OCI-M2 (cell line): ENCODE measurements at regions not wholly inside any gene's neighbourhood (a gene's known extent, or its start where the extent isn't known, plus 50 kb on each side); places are given as distances from the start of the nearest gene placed in this dataset.

Experiments used
- DNase-seq: peaks from one replicate; lab custom pipeline; 2025; ENCODE audit not compliant: unreplicated experiment; lab: John Stamatoyannopoulos, UW

DNA sequence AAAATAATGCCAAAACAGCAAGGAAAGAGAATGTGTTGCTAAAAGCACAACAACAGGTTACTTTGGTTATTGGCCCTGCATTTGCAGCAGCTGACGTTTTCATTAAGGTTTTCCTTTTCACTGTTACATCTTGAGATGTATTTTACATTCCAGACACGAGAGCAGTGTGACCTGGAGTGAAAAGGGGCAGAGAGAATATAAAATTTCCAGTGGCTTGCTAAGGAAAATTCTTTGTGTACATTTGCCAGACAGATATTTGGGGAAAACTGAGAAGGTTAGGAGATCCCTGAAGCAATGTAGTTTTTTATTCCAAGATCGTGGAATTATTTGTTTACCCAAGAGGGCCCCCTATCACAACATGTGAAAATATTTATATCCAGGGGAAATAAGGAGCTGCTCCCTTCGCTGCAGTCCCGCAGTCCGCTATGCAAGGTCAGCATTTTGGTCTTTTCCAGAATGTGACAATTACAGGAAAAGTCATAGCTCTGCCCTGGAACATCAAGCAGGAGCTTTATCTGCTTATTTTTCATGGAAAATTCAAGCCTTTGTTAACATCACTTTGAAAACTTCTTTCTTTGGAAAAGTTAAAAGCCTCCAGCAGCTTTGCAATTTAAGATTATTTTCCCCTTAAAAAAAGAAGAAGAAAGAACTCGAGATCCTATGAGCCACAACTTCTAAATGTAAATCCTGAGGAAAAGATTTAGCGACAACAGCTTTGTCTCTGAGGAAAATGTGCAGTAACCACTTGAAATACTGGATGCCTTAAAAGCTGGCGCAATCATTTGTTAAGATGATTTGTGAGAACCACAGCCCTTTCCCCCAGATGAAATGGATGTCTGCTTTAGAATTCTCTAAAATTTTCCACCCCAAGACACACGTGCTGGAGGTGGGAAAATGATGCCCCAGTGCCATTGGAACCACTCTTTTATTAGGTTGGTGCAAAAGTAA is 256.4 kb upstream of the TPM1 start:
- DNase-seq = no peak

DNA sequence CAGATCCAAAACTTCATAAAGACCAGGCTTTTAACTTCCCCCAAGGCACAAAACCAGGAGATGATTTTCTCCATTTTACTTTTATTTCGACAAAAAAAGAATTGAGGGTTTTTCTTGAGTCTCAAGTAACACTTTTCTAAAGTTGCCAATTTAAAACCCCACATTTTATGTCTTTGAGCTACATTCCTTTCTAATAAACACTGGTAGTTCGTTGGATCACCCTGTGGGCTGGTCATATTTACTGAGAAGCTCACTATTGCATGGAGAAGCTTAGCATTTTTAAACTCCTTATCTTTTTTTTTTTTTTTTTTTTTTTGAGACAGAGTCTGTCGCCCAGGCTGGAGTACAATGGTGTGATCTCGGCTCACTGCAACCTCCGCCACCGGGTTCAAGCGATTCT is 255.1 kb upstream of the TPM1 start:
- no peak for DNase-seq

DNA sequence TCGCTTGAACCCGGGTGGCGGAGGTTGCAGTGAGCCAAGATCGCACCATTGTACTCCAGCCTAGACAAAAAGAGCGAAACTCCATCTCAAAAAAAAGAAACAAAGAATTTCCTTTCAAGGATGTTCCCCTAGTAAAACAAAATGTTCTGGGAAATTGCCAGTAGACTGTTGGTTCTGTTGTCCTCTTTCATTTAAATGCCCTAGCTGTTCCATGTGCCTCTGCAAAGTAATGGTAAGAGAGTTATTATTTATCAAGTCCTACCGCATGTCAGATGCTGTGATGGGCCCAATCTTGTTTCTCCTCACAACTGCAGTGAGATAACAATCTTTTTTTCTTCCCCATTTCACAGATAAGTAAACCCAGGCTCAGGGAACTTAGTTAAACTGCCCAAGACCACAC is 254.3 kb upstream of the TPM1 start:
- DNase-seq = no peak

DNA sequence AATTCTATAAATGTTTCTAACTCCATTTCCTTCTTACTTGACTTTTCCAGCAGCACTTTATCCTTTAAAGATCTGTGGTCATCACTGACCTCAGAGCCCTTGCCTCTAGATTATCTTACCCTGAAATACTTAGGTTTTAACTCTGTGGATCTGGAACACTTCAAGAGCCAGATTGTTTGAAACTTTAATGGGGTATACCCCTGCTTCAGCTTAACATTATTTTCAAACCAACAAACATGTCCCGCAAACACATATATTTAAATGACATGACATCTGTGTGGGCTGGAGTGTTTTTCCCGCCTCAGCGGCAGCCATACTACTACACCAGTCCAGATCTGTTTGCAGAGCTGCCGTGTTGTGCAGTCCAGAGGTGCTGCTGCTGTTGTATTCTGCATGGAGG is 252.0 kb upstream of the TPM1 start:
- no peak for DNase-seq

DNA sequence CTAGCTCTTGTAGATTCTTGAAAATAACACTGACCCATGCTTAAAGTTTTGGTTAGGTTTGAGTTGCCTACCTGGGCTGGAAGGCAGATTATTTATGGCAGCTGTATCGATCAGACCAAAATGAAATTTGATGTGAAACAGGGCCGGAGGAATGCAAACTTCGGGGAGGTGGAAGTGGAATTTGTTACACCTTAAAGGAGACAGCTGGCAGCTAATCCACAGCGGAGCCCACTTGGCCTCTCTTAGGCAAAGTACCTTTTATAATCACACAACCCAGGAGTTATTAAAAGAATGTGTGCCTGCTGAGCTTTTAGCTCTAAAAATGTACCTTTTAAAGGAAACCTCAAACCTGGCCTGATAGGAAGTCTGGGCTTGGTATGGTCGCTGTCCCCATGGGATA is 250.9 kb upstream of the TPM1 start:
- DNase-seq = no peak

DNA sequence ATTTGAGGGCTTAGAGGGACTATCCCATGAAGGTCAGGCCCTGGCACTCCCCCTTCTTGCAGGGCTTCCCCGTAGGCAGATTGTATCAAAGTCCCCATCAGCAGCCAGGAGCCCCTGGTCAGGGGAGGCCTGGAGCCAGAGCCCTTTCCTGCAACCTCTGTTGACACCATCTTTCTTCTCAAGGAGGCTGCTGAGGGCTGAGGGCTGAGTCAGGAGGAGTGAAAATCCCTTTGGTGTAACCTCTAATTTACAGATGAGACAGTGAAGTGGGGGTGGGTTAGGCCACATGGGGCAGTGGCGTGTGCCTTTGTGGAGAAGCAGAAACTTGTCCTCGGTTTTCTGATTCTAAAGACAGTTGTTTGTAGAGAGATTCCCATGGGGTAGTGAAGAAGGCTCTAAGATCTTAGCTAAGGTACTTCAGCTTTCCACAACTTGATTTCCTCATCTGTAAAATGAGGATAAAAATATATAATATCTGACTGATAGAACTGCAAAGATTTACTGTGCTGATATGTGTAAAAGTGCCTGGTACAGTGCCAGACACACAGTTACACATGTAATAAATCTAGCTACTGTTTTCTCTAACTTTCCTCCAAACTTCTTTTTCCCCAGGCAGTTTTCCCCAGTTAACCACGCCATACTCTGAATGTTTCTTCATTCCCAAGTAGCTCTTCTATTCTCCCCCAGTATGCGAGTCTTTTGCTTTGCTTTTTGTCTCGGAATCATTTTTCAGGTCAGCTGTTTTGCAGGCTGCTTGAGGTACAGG is 249.4 kb upstream of the TPM1 start:
- no peak for DNase-seq

DNA sequence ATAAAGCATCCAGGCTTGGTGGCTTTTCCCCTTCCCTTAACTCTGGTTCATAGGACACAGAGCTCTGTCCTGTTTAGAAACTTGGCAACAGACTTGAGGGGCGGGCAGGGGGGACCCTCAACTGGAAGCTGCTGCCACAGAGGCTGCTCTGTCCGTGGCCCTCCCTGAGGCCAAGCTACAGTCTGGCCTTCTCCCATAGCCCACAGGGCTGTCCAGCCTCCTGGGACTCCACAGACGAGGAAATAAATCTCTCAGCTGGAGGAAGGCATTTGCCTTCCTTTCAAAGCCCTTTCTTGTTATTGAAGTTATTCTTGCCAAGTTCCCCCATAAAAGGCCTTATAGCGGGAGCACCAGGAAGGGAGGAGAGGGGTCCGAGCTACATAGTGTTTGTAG is 248.8 kb upstream of the TPM1 start:
- DNase-seq = no peak

DNA sequence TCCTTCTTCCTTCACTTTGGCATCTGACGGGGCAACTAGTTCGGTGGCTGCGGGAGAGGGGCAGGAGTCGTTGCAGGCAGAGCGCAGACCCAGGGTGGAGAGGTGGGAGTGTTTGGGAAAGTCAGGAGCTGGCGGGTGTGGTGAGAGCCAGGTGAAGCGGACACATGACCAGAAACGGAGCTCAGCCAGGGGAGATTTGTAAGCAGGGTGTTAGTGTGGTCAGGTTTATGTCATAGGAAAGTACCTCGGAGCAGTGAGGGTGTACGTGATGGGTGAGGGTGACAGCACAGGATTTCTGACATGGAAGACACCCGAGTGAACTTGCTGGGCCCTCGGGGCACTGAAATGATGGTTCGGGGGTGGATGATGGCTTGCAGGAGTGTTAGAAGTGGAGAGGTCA is 247.4 kb upstream of the TPM1 start:
- no peak for DNase-seq

DNA sequence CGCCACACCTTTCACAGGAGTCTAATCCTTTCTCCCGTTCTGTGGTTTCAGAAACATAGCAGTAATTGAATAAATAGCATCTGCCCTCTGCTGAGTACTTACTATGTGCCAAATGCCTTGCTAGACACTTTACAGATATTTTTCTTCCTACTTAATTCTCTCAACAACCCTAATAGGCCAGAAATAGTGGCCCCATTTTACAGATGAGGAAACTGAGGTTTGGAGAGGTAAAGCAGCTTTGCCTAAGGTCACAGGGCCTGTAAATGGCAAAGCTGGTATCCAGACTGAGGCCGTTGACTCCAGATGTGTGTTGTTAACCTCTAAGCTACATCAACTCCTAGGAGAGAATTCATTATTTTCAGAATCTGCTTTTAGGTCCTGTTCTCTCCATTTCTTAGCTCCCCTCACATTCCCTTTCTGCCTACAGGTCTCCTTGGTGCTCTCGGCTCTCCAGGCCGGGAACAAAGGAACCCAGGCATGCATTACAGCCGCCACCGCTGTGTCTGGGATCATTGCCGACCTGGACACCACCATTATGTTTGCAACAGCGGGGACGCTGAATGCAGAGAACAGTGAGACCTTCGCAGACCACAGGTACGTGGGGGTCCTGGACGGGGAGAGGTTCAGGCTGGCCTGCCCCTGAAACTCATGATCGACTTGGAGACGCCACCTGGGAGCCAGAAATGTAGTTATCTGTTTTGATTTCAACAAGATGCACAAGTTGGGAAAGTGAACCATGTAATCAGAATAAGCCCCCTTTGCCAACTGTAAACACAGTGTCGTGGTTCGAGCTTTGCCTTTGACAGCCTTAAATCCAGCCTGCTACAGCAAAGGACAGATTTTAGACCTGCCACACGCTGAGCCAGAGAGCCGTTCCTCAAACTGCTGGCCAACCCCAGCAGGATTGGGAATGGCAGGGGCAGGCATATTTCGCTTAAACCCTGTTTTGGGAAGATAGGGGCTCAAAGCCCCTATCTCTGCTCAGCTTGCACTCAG is 246.5 kb upstream of the TPM1 start:
- DNase-seq = no peak

DNA sequence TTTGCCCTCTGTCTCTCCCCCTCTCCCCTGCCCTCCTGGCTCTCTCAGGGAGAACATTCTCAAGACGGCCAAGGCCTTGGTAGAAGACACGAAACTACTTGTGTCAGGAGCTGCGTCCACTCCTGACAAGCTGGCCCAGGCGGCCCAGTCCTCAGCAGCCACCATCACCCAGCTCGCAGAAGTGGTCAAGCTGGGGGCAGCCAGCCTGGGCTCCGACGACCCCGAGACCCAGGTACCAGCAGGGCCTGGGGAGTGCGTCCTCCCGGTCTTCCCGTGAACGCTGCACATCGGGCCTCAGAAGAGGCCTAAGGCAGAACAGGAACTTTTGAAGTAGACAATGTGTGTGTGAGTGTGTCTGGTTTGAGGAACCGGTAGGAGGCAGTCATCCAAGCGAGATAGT is 245.4 kb upstream of the TPM1 start:
- DNase-seq = no peak

DNA sequence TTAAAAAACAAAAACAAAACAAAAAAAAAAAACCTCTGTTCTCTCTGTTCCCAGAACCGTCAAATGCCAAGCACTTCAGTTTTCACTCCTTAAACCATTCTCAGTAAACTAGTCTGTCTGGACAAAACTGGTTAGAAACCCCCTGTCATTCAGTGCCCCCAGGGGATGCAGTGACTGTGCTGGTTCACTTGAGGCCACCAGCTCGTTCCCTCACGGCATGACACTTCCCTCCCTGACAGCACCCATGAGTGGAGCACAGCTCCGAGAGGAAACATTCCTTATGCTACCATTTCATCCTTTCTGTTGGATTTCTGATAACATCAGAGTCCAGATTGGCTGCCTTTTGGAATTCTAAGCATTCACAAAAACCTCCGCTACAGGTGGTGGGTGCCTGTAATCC is 244.0 kb upstream of the TPM1 start:
- no peak for DNase-seq

DNA sequence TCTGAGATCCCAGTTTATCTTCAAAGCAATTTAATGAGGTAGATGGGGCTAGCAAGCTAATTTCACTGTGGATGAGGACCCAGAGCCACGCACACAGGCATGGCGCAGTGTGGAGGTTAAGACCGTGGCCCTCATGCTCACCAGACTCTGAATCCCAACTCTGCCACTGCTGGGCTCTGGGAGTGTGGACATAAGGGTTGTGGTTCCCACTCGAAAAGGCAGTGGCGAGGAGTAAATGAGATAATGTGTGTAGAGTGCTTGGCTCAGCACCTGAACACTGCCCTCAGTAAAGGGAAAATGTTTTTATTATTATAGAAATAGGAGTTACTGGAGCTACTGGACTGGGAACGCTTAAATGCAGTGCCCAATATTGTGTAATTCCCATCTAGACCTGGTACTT is 243.5 kb upstream of the TPM1 start:
- no peak for DNase-seq

DNA sequence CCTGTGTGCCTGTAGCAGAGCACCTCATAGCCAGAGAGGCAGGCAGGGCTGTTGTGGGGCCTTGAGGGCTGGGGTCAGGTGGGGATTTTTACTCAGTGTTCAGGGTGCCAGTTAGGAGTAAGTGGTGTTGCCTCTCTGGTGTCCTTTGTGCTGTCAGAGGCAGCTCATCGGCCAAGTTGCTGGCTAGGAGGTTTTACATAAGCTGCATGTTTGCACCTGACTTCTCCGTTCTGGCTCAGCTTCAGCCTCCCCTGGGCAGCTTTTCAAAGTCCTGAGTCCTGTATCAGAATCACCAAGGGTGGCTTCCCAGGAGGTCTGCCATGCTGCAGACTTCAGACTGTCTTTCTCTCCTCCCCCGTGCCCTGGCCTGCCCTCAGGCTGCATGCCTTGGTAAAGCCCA is 242.6 kb upstream of the TPM1 start:
- DNase-seq = no peak

DNA sequence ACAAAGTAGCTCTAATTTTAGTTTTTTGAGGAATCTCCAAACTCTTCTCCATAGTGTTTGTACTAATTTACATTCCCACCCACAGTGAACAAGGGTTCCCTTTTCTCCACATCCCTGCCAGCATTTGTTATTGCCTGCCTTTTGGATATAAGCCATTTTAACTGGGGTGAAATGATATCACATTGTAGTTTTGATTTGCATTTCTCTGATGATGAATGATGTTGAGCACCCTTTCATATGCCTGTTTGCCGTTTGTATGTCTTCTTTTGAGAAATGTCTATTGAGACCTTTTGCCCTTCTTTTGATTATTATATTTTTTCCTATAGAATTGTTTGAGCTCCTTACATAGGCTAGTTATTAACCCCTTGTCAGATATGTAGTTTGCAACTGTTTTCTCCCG is 239.9 kb upstream of the TPM1 start:
- no peak for DNase-seq

DNA sequence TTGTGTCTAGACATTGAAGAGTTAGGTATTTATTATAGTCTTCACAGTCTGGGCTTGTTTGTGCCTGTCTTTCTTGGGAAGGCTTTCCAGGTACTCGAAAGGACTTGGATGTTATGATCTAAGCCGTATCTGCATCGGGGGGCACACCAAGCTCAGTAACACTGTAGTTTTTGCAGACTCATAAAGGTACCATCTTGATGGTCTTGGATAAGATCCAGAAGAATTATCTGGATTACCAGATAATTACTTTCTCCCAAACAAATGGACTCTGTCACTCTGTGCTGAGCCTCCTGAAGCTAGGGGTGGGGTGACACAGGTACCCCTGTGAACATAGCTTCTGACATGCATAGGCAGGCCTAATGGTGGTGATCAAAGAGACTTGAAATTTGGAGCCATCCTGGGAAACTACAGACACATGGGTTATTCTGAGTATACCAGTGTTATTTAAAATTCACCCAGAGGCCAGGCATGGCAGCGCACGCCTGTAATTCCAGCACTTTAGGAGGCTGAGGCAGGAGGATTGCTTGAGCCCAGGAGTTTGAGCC is 238.6 kb upstream of the TPM1 start:
- DNase-seq = no peak

DNA sequence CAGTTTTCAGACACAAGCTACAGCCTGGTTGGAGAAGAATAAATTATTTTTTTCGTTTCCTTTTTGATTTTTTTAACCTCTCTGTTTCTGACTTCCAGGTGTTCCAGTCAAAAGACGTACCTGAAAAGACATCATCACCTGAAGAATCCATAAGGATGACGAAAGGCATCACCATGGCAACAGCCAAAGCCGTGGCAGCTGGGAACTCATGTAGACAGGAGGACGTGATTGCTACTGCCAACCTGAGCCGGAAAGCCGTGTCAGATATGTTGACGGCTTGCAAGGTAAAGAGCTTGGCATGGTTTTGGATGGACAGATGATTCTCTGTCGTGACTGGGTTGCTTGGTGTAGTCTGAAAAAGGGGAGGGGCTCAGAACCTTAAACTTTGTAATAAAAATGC is 237.0 kb upstream of the TPM1 start:
- no peak for DNase-seq

DNA sequence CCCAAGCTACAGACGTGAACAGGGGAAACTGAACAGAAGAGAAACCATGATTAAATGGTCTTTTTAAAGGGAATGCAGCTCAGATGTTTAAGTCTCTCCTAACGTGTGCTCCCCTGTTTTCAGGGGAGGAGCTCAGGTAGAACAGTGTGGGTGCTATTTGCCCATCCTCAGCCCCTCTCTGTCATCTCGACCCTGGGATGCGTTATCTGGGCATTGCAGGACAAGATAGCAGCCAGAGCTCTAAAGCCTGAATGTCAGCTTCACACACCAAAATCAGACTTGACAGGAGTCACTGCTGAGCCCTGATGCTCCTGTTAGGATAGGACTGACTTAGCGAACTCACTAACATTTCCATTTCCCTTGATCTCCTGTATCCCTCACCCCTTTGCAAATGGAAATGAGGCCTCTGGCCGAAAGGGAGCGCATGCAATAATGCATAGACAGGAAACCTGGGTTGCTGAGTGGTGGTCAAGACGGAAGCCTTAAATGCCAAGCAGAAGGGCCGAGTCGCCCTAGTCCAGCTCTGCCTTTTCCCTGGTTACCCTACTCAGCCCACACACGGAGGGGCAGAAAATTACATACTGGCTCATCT is 234.9 kb upstream of the TPM1 start:
- DNase-seq = no peak

DNA sequence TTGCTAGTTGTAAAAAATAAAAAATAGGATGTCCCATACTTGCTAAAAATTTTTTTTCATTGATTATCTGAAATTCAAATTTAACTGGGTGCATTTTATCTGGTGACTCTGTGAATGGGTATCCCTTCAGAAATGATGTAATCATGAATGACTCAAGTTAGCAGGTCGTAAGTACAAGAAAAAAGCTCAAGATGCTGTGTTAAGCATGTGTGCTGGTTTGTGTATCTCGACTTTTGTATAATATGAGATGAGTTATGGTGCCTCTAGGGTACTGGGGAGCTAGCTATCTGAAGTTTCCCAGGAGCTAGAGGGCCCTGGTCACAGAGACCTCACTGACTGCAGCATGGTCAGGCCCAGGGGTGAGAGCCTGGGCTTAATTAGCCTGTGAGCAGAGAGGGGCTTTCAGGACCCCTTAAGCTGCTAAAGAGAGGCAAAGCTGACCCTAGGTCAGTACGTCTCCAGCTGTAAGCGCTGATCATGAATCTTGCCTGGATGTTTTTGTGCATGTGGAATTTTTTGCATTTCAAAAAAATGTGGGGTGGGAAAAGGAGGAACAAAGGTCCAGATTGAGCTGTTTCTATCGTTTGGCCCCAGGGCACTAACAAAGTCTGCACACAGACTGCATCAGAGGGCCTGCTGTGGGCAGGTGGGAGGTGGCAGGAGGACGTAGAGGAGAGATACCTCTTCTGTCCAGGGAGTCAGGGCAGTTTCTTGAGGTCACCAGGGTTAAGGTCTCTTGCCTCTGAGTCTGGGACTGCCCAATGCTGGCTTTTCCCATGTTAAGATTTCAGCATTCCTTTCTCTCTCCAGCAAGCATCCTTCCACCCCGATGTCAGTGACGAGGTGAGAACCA is 233.2 kb upstream of the TPM1 start:
- no peak for DNase-seq

DNA sequence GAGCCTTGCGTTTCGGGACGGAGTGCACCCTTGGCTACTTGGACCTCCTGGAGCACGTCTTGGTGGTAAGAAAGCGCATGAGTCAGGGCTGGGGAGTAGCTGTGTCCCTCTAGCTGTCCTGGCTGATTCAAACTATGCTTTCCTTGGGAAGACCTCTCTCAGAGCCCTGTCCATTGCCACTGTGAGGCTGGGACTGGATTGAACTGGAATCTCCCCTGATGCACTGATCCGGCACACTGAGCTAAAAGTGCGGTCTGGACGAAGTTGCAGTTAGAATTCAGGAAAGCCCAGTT is 232.6 kb upstream of the TPM1 start:
- DNase-seq = no peak

DNA sequence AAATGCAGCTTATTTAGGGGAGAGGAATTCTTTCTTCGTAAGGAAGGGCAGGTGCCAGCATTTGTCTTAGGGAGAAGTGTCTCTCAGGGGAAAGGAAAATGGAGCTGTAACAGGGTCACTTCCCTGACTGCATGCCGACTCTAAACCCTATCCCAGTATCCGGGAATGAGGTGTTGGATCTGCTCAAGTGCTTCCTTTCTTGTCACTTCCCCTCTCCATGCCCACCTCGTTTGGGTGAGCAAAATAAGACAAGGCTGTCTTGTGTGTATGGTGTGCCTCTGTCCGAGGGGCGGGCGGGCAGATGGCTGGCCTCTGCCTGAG is 230.1 kb upstream of the TPM1 start:
- DNase-seq = no peak
